Epithelial cell of esophagus (primary cell): ENCODE measurements at regions not wholly inside any gene's neighbourhood (a gene's known extent, or its start where the extent isn't known, plus 50 kb on each side); places are given as distances from the start of the nearest gene placed in this dataset.

Source experiments
- DNase-seq: peaks from one replicate; pipeline ENCODE4 v3.0.0; 2010; ENCODE audit warnings: low read depth
- H3K4me3 ChIP-seq: 2 replicates; pipeline ENCODE4 v1.5.1; 2011; ENCODE audit warnings: mild to moderate bottlenecking, low read length, control low read depth
- TF ChIP-seq, protein P1 (sequence below): IDR thresholded peaks from 2 replicates; pipeline ENCODE4 v1.5.1; 2011; ENCODE audit warnings: low read depth, mild to moderate bottlenecking, low read length, control low read depth, inconsistent platforms; ENCODE audit not compliant: insufficient read depth; ENCODE audit errors: missing control alignments

- DNase-seq: no peak
- TF ChIP-seq, protein P1, sequence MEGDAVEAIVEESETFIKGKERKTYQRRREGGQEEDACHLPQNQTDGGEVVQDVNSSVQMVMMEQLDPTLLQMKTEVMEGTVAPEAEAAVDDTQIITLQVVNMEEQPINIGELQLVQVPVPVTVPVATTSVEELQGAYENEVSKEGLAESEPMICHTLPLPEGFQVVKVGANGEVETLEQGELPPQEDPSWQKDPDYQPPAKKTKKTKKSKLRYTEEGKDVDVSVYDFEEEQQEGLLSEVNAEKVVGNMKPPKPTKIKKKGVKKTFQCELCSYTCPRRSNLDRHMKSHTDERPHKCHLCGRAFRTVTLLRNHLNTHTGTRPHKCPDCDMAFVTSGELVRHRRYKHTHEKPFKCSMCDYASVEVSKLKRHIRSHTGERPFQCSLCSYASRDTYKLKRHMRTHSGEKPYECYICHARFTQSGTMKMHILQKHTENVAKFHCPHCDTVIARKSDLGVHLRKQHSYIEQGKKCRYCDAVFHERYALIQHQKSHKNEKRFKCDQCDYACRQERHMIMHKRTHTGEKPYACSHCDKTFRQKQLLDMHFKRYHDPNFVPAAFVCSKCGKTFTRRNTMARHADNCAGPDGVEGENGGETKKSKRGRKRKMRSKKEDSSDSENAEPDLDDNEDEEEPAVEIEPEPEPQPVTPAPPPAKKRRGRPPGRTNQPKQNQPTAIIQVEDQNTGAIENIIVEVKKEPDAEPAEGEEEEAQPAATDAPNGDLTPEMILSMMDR: no peak
These were observed 143.3 kb downstream of the KLF13 start for GRCh38 chr15:31469786-31470525.

DNA sequence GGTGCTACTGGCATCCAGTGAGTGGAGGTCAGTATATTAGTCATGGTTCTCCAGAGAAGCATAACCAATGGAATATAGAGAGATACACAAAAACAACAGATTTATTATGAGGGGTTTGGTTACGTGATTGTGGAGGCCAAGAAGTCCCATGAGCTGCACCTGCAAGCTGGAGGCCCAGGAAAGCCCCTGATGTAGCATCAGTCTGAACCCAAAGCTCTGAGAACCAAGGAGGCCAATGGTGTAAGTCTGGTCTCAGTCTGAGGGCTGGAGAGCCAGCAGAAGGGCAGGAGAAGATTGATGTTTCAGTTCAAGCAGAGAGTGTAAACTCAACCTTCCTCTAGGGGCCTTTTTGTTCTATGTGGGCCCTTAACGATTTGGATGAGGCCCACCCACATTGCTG lies 144.1 kb downstream of the KLF13 start:
- H3K4me3 ChIP-seq: no peak overlapping the region
- no peak for DNase-seq
- TF ChIP-seq, protein P1: no peak

More at GRCh38 chr15:31469786-31470525, 143.3 kb downstream of the KLF13 start:
- H3K4me3 ChIP-seq: no peak overlapping the region

GRCh38 chr15:31471731-31472430 lies 145.2 kb downstream of the KLF13 start:
- no peak overlapping the region for H3K4me3 ChIP-seq
- TF ChIP-seq, protein P1: no peak
- DNase-seq: peak; percentile 64

DNA sequence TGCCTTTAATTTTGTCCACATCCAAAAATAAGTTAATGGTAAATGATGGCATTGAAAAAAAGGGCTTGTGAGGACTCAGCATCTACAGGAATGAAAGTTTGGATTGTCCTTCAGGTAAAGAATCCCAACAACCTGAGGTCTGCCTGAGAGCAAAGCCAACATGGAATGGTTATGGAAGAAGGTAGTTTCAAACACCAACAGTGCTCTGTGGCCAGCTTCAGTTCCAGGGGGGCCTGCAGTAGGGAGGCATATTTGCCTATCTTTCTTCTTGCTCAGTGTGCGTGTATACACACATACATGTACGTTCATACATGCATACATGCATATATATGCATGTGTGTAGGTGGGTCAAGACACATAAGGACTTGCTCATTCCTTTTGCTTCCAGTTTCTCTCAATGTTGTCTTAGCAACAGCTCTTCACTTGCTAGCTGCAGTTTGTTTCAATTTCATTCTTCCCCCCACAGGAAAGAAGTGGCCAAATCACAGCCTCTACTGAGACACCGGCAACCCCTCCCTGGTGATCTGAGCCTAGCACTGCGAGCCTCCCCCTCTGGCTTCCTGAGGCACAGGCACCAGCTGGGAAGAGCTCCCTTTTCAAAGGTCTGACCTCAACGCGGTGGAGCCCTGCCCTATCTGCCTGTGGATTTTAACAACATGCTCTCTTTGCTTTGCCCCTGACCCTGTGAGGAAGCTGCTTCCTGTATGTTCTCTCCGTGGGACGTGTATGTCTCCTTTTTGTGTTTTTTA lies 146.2 kb downstream of the KLF13 start:
- TF ChIP-seq, protein P1: no peak
- no peak for DNase-seq
- no peak overlapping the region for H3K4me3 ChIP-seq

DNA sequence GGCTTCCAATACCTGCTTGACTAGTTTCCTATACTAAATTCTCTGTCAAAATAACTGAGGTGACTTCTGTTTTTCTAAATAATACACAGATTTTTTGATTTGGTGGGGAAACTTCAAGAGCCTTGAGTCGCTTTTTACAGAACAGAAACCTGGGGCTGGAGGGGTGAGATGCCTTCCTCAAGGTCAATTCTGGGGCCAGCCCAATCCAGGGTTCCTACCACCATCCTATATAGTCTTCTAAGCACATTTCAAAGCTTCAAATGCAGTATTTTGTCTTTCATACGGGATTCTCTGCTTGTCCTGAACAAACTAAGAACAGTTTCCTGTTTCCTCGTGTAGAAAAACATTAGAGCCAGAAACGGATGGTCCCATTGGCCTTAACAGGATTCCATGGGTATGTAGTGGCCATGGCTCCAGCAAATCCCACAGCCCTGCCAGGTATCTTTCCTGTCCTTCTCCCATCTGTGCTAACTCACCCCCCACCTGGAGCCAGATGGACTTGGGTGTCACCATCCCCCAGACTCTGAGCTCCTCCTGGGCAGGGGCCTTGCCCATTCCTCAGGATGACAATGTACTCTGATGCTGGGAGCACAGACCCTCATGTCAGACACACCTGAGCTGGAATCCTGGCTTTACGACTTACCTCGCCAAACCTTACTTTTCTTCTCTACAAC lies 146.9 kb downstream of the KLF13 start:
- no peak for DNase-seq
- no peak overlapping the region for H3K4me3 ChIP-seq
- TF ChIP-seq, protein P1: no peak

DNA sequence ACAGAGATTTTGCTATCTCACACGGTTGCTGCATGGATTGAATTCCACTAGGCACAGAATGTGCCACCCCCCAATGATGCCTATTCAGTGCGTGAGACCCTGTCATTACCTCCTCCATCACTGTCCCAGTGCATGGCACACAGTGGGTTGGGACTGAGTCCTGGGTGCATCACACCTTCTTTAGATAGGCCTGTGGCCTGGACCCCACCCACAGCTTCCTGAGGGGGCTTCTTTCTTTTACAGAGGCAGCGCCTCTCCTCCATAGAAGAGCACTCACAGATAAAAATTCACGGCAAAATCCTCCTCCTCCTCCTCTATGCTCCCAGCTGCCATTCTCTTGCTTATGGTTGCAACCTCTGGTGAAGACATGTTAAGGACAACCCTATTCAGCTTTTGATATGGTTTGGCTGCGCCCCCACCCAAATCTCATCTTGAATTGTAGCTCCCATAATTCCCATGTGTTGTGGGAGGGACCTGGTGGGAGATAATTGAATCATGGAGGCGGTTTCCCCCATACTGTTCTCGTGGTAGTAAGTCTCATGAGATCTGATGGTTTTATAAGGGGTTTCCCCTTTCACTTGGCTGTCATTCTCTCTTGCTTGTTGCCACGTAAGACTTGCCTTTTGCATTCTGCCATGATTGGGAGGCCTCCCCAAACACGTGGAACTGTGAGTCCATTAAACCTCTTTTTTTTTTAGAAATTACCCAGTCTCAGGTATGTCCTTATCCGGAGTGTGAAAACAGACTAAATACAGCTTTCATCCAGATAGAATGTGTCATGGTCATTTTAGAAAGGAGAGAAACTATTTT lies 147.6 kb downstream of the KLF13 start:
- H3K4me3 ChIP-seq: no peak overlapping the region
- DNase-seq: no peak
- TF ChIP-seq, protein P1: no peak
